A673 (cell line): ENCODE measurements at regions not wholly inside any gene's neighbourhood (a gene's known extent, or its start where the extent isn't known, plus 50 kb on each side); places are given as distances from the start of the nearest gene placed in this dataset.

Source experiments
- BruUV-seq: library from RNA; stranded (reverse); fragments of 400-500 nt; replicated peaks from 2 replicates; lab custom pipeline; 2021; lab: Mats Ljungman, UMichigan
- CTCF ChIA-PET: fragments of 300-600 bp; sonication (Branson Sonifier 250); formaldehyde crosslinking; loops from one replicate; lab custom pipeline; 2022; ENCODE audit warnings: antibody characterized with exemption; lab: Charles Lee
- POLR2A ChIA-PET: fragments of 300-600 bp; sonication (Branson Sonifier 250); formaldehyde crosslinking; loops from one replicate; lab custom pipeline; 2022; ENCODE audit warnings: antibody characterized with exemption; ENCODE audit not compliant: low non-redundant PET; lab: Charles Lee
- DNase-seq: peaks from one replicate; pipeline ENCODE4 v3.0.0-alpha.2; 2015; ENCODE audit warnings: low spot score
- H3K27ac ChIP-seq: fragments of 200-600 bp; sonication (generic); 2 replicates; pipeline ENCODE4 v1.5.1; 2016; ENCODE audit warnings: mixed run types, low read depth, mild to moderate bottlenecking, mixed read lengths, antibody characterized with exemption, low read length; ENCODE audit not compliant: poor library complexity, severe bottlenecking
- H3K27me3 ChIP-seq: fragments of 200-600 bp; sonication (generic); replicated peaks from 2 replicates; pipeline ENCODE4 v1.6.1; 2017; ENCODE audit warnings: mixed run types, low read depth, mild to moderate bottlenecking, mixed read lengths, antibody characterized with exemption, low read length; ENCODE audit not compliant: insufficient read depth, poor library complexity
- H3K36me3 ChIP-seq: fragments of 200-600 bp; sonication (generic); 2 replicates; pipeline ENCODE4 v1.6.1; 2016; ENCODE audit warnings: mixed run types, mild to moderate bottlenecking, mixed read lengths, antibody characterized with exemption, low read length; ENCODE audit not compliant: insufficient read depth, poor library complexity, severe bottlenecking
- H3K4me1 ChIP-seq: fragments of 200-600 bp; sonication (generic); 2 replicates; pipeline ENCODE4 v1.6.1; 2017; ENCODE audit warnings: mixed run types, mild to moderate bottlenecking, mixed read lengths, antibody characterized with exemption, low read length; ENCODE audit not compliant: insufficient read depth, poor library complexity, severe bottlenecking
- H3K4me3 ChIP-seq: fragments of 200-600 bp; sonication (generic); 2 replicates; pipeline ENCODE4 v1.5.1; 2016; ENCODE audit warnings: low read depth, mixed run types, mild to moderate bottlenecking, mixed read lengths, low read length; ENCODE audit not compliant: poor library complexity, severe bottlenecking
- H3K9me3 ChIP-seq: fragments of 200-600 bp; sonication (generic); 2 replicates; pipeline ENCODE4 v1.6.1; 2016; ENCODE audit warnings: mixed run types, low read depth, mild to moderate bottlenecking, mixed read lengths, antibody characterized with exemption, low read length; ENCODE audit not compliant: poor library complexity, severe bottlenecking
- EZH2 ChIP-seq: fragments of 200-600 bp; sonication (generic); IDR thresholded peaks from 2 replicates; pipeline ENCODE4 v1.6.1; 2017; ENCODE audit warnings: borderline replicate concordance, low read depth, mild to moderate bottlenecking, mixed read lengths, antibody characterized with exemption, low read length; ENCODE audit not compliant: poor library complexity, severe bottlenecking
- intact Hi-C: fragments of 100-400 bp; cut with micrococcal nuclease; formaldehyde crosslinking; loops from one replicate; pipeline ENCODE4 v1.10.0; 2022; ENCODE audit not compliant: unreplicated experiment
- TF ChIP-seq, protein P1 (sequence below): fragments of 300-800, 200-600 bp; sonication (generic); conservative IDR thresholded peaks from 2 replicates; pipeline ENCODE4 v1.5.1; 2017; ENCODE audit warnings: low read depth, mild to moderate bottlenecking, antibody characterized with exemption, low read length, moderate library complexity, mixed read lengths

DNA sequence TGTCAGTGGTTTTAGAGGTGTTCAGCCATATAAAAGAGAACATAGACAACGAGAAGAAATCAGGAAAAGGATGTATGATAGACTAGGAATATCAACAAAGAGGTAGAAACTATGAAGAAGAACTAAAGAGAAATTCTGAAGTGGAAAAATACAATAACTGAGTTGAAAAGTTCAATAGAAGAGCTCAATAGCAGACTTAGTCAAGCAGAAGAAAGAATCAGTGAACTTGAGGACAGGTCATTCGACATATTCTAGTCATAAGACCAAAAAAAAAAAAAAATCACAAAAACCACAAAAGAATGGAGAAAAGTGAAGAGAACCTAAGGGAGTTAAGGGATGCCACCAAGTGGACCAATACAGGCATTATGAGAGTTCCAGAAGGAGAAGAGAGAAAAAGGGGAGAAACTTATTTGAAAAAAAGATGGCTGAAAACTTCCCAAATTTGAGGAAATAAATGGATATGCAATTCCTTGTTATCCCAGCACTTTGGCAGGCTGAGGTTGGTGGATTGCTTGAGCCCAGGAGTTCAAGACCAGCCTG lies 321.2 kb downstream of the ABCC12 start:
- intact Hi-C loops = no loop called here
- no peak for DNase-seq
- Histone ChIP-seq H3K4me1 (no peaks in the 10 kb centered on the region), H3K27me3 (no peaks in the 10 kb centered on the region), H3K36me3 (no peaks in the 10 kb centered on the region), H3K9me3 (peaks cover 5% of the 10 kb centered on the region), H3K4me3 (no peak overlapping the region), H3K27ac (no peak overlapping the region)
- TF ChIP-seq, protein P1, sequence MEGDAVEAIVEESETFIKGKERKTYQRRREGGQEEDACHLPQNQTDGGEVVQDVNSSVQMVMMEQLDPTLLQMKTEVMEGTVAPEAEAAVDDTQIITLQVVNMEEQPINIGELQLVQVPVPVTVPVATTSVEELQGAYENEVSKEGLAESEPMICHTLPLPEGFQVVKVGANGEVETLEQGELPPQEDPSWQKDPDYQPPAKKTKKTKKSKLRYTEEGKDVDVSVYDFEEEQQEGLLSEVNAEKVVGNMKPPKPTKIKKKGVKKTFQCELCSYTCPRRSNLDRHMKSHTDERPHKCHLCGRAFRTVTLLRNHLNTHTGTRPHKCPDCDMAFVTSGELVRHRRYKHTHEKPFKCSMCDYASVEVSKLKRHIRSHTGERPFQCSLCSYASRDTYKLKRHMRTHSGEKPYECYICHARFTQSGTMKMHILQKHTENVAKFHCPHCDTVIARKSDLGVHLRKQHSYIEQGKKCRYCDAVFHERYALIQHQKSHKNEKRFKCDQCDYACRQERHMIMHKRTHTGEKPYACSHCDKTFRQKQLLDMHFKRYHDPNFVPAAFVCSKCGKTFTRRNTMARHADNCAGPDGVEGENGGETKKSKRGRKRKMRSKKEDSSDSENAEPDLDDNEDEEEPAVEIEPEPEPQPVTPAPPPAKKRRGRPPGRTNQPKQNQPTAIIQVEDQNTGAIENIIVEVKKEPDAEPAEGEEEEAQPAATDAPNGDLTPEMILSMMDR = no peak
- TF ChIP-seq EZH2 = no peak
- BruUV-seq = no TSS peak
- CTCF ChIA-PET = no interaction called here
- POLR2A ChIA-PET = no interaction called here

DNA sequence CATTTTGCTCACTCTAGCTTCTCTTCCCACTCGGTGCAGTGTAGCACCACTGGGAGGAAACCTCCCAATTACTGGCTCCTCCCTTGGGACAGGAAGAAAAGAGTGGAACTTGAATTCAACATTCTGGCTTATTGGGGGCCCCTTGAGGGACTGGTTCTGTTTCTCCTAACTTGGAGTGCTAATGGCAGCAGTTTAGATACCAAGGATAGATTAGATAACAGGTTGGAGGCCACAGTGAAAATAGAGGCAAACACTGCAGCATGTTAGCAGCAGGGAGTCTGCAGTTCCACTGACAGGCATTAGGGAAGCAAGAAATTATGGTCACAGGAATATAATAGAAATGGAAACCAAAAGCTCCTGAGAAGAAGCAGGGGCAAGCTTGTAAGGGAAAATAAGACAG lies 322.0 kb downstream of the ABCC12 start:
- Histone ChIP-seq H3K9me3 (peaks cover 5% of the 10 kb centered on the region), H3K4me1 (no peaks in the 10 kb centered on the region), H3K27me3 (no peaks in the 10 kb centered on the region), H3K36me3 (no peaks in the 10 kb centered on the region), H3K27ac (no peak overlapping the region), H3K4me3 (no peak overlapping the region)
- DNase-seq = no peak
- ChIA-PET POLR2A (no interaction called here), CTCF (no interaction called here)
- BruUV-seq = no TSS peak
- intact Hi-C loops = no loop called here
- TF ChIP-seq, protein P1 = no peak
- no peak for TF ChIP-seq EZH2

DNA sequence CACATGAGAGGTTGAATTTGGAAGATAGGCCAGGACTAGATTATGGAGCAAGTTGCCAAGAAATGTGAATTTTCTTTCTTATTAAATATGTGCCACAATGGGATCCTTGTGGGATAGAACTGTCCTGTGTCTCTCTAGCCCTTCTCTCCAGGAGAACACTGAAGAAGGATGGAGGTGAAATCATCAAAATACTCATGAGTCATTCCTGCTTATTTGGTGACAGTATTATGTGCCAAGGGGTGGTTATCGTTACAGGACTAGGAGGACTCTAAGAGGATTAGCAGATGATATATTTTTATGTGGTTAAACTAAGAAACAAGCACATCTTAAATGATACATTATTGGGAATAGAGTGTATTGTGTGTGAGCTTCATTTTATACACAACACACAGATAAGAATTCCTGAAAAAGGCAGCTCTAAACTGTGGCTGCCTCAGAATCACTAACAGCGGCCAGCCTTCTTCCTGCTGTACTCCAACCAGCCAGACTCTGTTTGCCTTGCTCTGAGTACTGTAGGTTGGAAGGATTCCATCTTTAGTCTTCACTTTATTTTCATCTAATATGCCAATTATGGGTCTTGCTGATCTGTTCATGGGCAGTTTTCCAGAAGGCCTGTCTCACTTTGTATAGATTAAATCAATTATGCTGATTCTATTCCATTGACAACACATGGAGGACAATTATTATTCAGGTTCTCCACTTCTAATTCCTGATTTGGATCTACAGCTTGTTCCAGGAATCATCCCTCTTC lies 325.8 kb downstream of the ABCC12 start:
- Histone ChIP-seq H3K36me3 (no peaks in the 10 kb centered on the region), H3K4me1 (no peaks in the 10 kb centered on the region), H3K4me3 (no peak overlapping the region), H3K9me3 (peaks cover 5% of the 10 kb centered on the region), H3K27ac (no peak overlapping the region), H3K27me3 (no peaks in the 10 kb centered on the region)
- TF ChIP-seq EZH2 = no peak
- TF ChIP-seq, protein P1 = no peak
- intact Hi-C loops = no loop called here
- no peak for DNase-seq
- ChIA-PET CTCF (no interaction called here), POLR2A (no interaction called here)
- no TSS peak for BruUV-seq
